GM23248 (cell line): ENCODE measurements at regions not wholly inside any gene's neighbourhood (a gene's known extent, or its start where the extent isn't known, plus 50 kb on each side); places are given as distances from the start of the nearest gene placed in this dataset.
"Not testable (repeated sequence)": the region's sequence is repeated elsewhere in the genome, so short reads cannot be mapped to it uniquely, and the experiment has no call there.

Experiments
- DNase-seq: peaks from one replicate; pipeline ENCODE4 v3.0.0-alpha.2; 2015
- H2AFZ ChIP-seq: fragments of 200-600 bp; sonication (generic); 2 replicates; pipeline ENCODE4 v1.6.1; 2016; ENCODE audit warnings: antibody characterized with exemption
- H3F3A ChIP-seq: fragments of 200-600 bp; sonication (generic); 2 replicates; pipeline ENCODE4 v1.6.1; 2016; ENCODE audit warnings: mild to moderate bottlenecking, antibody characterized with exemption, mixed run types; ENCODE audit not compliant: insufficient read depth
- H3K27ac ChIP-seq: fragments of 200-600 bp; sonication (generic); 2 replicates; pipeline ENCODE4 v1.5.1; 2016; ENCODE audit warnings: mild to moderate bottlenecking
- H3K27me3 ChIP-seq: fragments of 200-600 bp; sonication (generic); replicated peaks from 2 replicates; pipeline ENCODE4 v1.6.1; 2016; ENCODE audit warnings: mild to moderate bottlenecking; ENCODE audit not compliant: insufficient read depth
- H3K36me3 ChIP-seq: fragments of 200-600 bp; sonication (generic); 2 replicates; pipeline ENCODE4 v1.6.1; 2016; ENCODE audit warnings: low read depth, mild to moderate bottlenecking
- H3K4me1 ChIP-seq: fragments of 200-600 bp; sonication (generic); 2 replicates; pipeline ENCODE4 v1.6.1; 2016; ENCODE audit warnings: mild to moderate bottlenecking; ENCODE audit not compliant: insufficient read depth
- H3K4me2 ChIP-seq: fragments of 200-600 bp; sonication (generic); one replicate; pipeline ENCODE4 v1.6.1; 2016; ENCODE audit warnings: mild to moderate bottlenecking; ENCODE audit not compliant: unreplicated experiment
- H3K4me3 ChIP-seq: fragments of 200-600 bp; sonication (generic); 2 replicates; pipeline ENCODE4 v1.5.1; 2016; ENCODE audit warnings: mild to moderate bottlenecking
- H3K79me2 ChIP-seq: fragments of 200-600 bp; sonication (generic); 2 replicates; pipeline ENCODE4 v1.6.1; 2016; ENCODE audit warnings: mild to moderate bottlenecking; ENCODE audit not compliant: insufficient read depth
- H3K9ac ChIP-seq: fragments of 200-600 bp; sonication (generic); 2 replicates; pipeline ENCODE4 v1.6.1; 2016; ENCODE audit warnings: mild to moderate bottlenecking
- H3K9me2 ChIP-seq: fragments of 200-600 bp; sonication (generic); 2 replicates; pipeline ENCODE4 v1.6.1; 2016; ENCODE audit warnings: mixed run types, mild to moderate bottlenecking, moderate library complexity; ENCODE audit not compliant: insufficient read depth
- H3K9me3 ChIP-seq: fragments of 200-600 bp; sonication (generic); one replicate; pipeline ENCODE4 v1.6.1; 2017; ENCODE audit warnings: low read depth
- H4K20me1 ChIP-seq: fragments of 200-600 bp; sonication (generic); 2 replicates; pipeline ENCODE4 v1.6.0; 2016; ENCODE audit not compliant: insufficient read depth
- EZH2 ChIP-seq: fragments of 200-600 bp; sonication (generic); IDR thresholded peaks from 2 replicates; pipeline ENCODE4 v1.6.1; 2018; ENCODE audit warnings: antibody characterized with exemption, mild to moderate bottlenecking; ENCODE audit not compliant: insufficient read depth, poor library complexity, severe bottlenecking
- EZH2phosphoT487 ChIP-seq: fragments of 200-600 bp; sonication (generic); IDR thresholded peaks from 2 replicates; pipeline ENCODE4 v1.6.1; 2018; ENCODE audit warnings: antibody characterized with exemption, moderate library complexity, mild to moderate bottlenecking, low read depth; ENCODE audit not compliant: insufficient read depth
- WGBS, 2 experiments: methylation state at CpG; one replicate each; pipeline ENCODE4 v1.1.6; 2015 to 2017; ENCODE audit warnings: low lambda C conversion rate in 2 of 2, low coverage in 1 of 2; ENCODE audit errors: missing lambda C conversion rate in 2 of 2; 5-methylcytosine and 5-hydroxymethylcytosine counted together
- in situ Hi-C: fragments of 300-500 bp; cut with MboI; formaldehyde crosslinking; loops from 2 replicates; pipeline ENCODE4 v1.15.0; 2020

GRCh38 chr6:74447013-74447412 lies 751.0 kb downstream of the CD109 start:
- Histone ChIP-seq H3K9ac (no peak overlapping the region), H2AFZ (peak overlapping the region; percentile 50), H3K27me3 (no peaks in the 10 kb centered on the region), H3F3A (no peaks in the 10 kb centered on the region), H3K4me2 (peak overlapping the region; percentile 31), H3K27ac (peak overlapping the region; percentile 28; the same call in 1 of the 2 replicates), H3K9me2 (no peaks in the 10 kb centered on the region), H3K79me2 (no peaks in the 10 kb centered on the region), H3K9me3 (no peaks in the 10 kb centered on the region), H3K36me3 (no peaks in the 10 kb centered on the region), H4K20me1 (no peaks in the 10 kb centered on the region), H3K4me1 (peaks cover 11% of the 10 kb centered on the region), H3K4me3 (no peak overlapping the region)
- TF ChIP-seq EZH2phosphoT487 (no peak), EZH2 (no peak)
- DNase-seq = peak; percentile 72
- in situ Hi-C loops = no loop called here
- 52 to 53% methylated on average over 5 of the region's 5 CpGs for WGBS, 2 experiments

GRCh38 chr6:74439123-74439811 lies 743.3 kb downstream of the CD109 start:
- Histone ChIP-seq H3K27me3 (no peaks in the 10 kb centered on the region), H3K9me2 (no peaks in the 10 kb centered on the region), H3K9ac (no peak overlapping the region), H2AFZ (peak overlapping the region; percentile 38; the same call in 1 of the 2 replicates), H4K20me1 (no peaks in the 10 kb centered on the region), H3K4me2 (no peak overlapping the region), H3K36me3 (no peaks in the 10 kb centered on the region), H3K9me3 (no peaks in the 10 kb centered on the region), H3K4me1 (no peaks in the 10 kb centered on the region), H3K27ac (no peak overlapping the region), H3K79me2 (no peaks in the 10 kb centered on the region), H3K4me3 (no peak overlapping the region), H3F3A (no peaks in the 10 kb centered on the region)
- TF ChIP-seq EZH2 (no peak), EZH2phosphoT487 (no peak)
- in situ Hi-C loops = no loop called here
- no peak for DNase-seq
- WGBS, 2 experiments = 89 to 100% methylated on average over 1 of the region's 1 CpG

GRCh38 chr6:74438395-74438794 lies 742.4 kb downstream of the CD109 start:
- H3K9me2 ChIP-seq, H3F3A ChIP-seq, DNase-seq, H3K4me1 ChIP-seq, H3K27ac ChIP-seq, H3K36me3 ChIP-seq, in situ Hi-C loops, H3K4me2 ChIP-seq, H4K20me1 ChIP-seq, H3K79me2 ChIP-seq, H3K4me3 ChIP-seq, H2AFZ ChIP-seq, H3K9ac ChIP-seq, H3K27me3 ChIP-seq, H3K9me3 ChIP-seq: not testable (repeated sequence)
- WGBS, 2 experiments = 56 to 85% methylated on average over 1 of the region's 1 CpG

GRCh38 chr6:74434171-74434570 lies 738.2 kb downstream of the CD109 start:
- in situ Hi-C loops = no loop called here

More at GRCh38 chr6:74434171-74434570, 738.2 kb downstream of the CD109 start:
- Histone ChIP-seq H3K36me3 (no peaks in the 10 kb centered on the region), H3F3A (no peaks in the 10 kb centered on the region), H3K9me2 (no peaks in the 10 kb centered on the region), H2AFZ (no peak overlapping the region), H3K4me3 (no peak overlapping the region), H3K4me2 (no peak overlapping the region), H3K9ac (no peak overlapping the region), H3K9me3 (no peaks in the 10 kb centered on the region), H3K79me2 (no peaks in the 10 kb centered on the region), H3K27me3 (no peaks in the 10 kb centered on the region), H3K27ac (no peak overlapping the region), H3K4me1 (peaks cover 11% of the 10 kb centered on the region), H4K20me1 (no peaks in the 10 kb centered on the region)
- TF ChIP-seq EZH2phosphoT487 (no peak), EZH2 (no peak)
- DNase-seq = no peak
